ENCODE measurements at regions not wholly inside any gene's neighbourhood (a gene's known extent, or its start where the extent isn't known, plus 50 kb on each side); places are given as distances from the start of the nearest gene placed in this dataset.
"Not testable (repeated sequence)": the region's sequence is repeated elsewhere in the genome, so short reads cannot be mapped to it uniquely, and the experiment has no call there.

DNA sequence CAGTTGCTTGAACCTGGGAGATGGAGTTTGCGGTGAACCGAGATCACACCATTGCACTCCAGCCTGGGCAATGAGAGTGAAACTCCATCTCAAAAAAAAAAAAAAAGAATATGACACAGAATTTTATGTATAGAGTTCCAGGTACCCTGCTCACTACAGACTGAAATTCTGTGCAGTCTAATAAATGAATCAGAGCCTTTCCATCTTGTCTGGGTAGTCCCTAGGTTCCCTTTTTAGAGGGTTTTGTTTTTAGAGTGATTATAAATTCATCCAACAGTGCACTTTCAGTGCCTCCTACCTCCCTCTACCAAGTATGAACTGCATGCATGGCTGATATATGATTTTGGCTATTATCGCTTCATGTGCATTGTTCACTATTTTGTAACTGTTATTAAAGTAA lies 107.9 kb upstream of the FBXO28 start:
- TF ChIP-seq, protein P1, sequence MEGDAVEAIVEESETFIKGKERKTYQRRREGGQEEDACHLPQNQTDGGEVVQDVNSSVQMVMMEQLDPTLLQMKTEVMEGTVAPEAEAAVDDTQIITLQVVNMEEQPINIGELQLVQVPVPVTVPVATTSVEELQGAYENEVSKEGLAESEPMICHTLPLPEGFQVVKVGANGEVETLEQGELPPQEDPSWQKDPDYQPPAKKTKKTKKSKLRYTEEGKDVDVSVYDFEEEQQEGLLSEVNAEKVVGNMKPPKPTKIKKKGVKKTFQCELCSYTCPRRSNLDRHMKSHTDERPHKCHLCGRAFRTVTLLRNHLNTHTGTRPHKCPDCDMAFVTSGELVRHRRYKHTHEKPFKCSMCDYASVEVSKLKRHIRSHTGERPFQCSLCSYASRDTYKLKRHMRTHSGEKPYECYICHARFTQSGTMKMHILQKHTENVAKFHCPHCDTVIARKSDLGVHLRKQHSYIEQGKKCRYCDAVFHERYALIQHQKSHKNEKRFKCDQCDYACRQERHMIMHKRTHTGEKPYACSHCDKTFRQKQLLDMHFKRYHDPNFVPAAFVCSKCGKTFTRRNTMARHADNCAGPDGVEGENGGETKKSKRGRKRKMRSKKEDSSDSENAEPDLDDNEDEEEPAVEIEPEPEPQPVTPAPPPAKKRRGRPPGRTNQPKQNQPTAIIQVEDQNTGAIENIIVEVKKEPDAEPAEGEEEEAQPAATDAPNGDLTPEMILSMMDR (IDR thresholded peaks at IDR 0.05 in 4 of 5, conservative IDR thresholded peaks at IDR 0.05 in 1 of 5), result not testable (repeated sequence)
- TF ChIP-seq POLR2A (IDR thresholded peaks at IDR 0.05), result not testable (repeated sequence)

Data from gastrocnemius medialis (tissue), 4 donors.